ENCODE measurements at regions not wholly inside any gene's neighbourhood (a gene's known extent, or its start where the extent isn't known, plus 50 kb on each side); places are given as distances from the start of the nearest gene placed in this dataset.

DNA sequence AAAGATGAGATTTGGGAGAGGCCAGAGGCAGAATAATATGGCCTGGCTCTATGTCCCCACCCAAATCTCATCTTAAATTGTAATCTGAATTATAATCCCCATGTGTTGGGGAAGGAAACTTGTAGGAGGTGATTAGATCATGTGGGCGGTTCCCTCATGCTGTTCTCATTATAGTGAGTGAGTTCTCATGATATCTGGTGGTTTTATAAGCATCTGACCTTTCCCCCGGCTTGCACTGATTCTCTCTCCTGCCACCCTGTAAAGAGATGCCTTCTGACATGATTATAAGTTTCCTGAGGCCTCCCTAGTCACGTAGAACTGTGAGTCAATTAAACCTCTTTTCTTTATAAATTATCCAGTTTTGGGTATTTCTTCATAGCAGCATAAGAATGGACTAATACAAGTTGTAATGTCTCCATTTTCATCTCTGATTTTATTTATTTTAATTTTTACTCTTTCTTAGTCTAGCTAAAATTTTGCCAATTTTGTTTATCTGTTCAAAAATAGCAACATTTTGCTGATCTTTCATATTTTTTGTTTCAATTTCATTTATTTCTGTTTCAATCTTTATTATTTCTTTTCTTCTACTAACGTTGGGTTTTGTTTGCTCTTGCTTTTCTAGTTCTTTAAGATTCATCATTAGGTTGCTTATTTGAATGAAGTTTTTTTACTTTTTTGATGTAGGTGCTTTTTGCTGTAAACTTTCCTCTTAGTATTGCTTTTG, 67.0 kb upstream of the ZRANB2 start:
- no peaks in the 10 kb centered on the region for H3K4me1 ChIP-seq (ENCODE audit: insufficient read depth, insufficient read length)
- H3K9me3 ChIP-seq (ENCODE audit: insufficient read depth, low read length): no peaks in the 10 kb centered on the region
- no peak overlapping the region for H3K4me3 ChIP-seq (ENCODE audit: insufficient read length, low read depth)
- no peak overlapping the region for H3K9ac ChIP-seq (ENCODE audit: insufficient read length, low read depth)
- H3K36me3 ChIP-seq (ENCODE audit: insufficient read depth, insufficient read length, low read length): no peaks in the 10 kb centered on the region
- TF ChIP-seq ZNF274 (IDR thresholded peaks at IDR 0.05; ENCODE audit: low read depth, low read length) (no peak), SUZ12 (IDR thresholded peaks at IDR 0.05; ENCODE audit: extremely low read depth, insufficient read depth, insufficient read length) (no peak), YY1 (IDR thresholded peaks at IDR 0.05; ENCODE audit: insufficient read depth, insufficient read length) (no peak)
- DNase-seq (ENCODE audit: low read depth, low spot score): no peak
- H3K27me3 ChIP-seq (ENCODE audit: insufficient read depth, insufficient read length): no peaks in the 10 kb centered on the region

DNA sequence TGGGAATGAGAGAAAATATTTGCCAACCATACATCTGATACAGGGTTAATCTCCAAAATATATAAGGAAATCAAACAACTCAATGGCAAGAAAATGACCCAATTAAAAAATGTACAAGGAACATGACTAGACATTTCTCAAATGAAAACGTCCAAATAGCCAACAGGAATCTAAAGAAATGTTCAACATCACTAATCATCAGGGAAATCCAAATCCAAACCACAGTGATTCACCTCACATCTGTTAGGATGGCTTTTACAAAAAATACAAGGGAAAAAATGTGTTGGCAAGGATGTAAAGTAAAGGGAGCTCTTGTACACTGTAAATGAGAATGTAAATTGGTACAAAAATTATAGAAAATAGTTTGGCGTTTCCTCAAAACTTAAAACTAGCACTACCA, 54.7 kb upstream of the ZRANB2 start:
- H3K27me3 ChIP-seq (ENCODE audit: insufficient read depth, insufficient read length): no peaks in the 10 kb centered on the region
- no peaks in the 10 kb centered on the region for H3K4me1 ChIP-seq (ENCODE audit: insufficient read depth, insufficient read length)
- H3K9ac ChIP-seq (ENCODE audit: insufficient read length, low read depth): no peak overlapping the region
- H3K4me3 ChIP-seq (ENCODE audit: insufficient read length, low read depth): no peak overlapping the region
- no peaks in the 10 kb centered on the region for H3K36me3 ChIP-seq (ENCODE audit: insufficient read depth, insufficient read length, low read length)
- TF ChIP-seq SUZ12 (IDR thresholded peaks at IDR 0.05; ENCODE audit: extremely low read depth, insufficient read depth, insufficient read length) (no peak), ZNF274 (IDR thresholded peaks at IDR 0.05; ENCODE audit: low read depth, low read length) (no peak), YY1 (IDR thresholded peaks at IDR 0.05; ENCODE audit: insufficient read depth, insufficient read length) (no peak)
- DNase-seq (ENCODE audit: low read depth, low spot score): no peak
- H3K9me3 ChIP-seq (ENCODE audit: insufficient read depth, low read length): peaks cover 25% of the 10 kb centered on the region
